ENCODE measurements at regions not wholly inside any gene's neighbourhood (a gene's known extent, or its start where the extent isn't known, plus 50 kb on each side); places are given as distances from the start of the nearest gene placed in this dataset.

GRCh38 chr3:147919496-147919895, 510.3 kb downstream of the ZIC1 start:
- Histone ChIP-seq H3K4me3 (ENCODE audit: low read length) (no peak overlapping the region), H3K9me3 (ENCODE audit: insufficient read depth, low read depth, low read length) (no peaks in the 10 kb centered on the region), H3K27ac (ENCODE audit: low read length) (no peak overlapping the region), H3K36me3 (ENCODE audit: insufficient read depth, low read depth, low read length) (no peaks in the 10 kb centered on the region), H3K9ac (ENCODE audit: low read depth, low read length) (no peak overlapping the region), H3K27me3 (ENCODE audit: insufficient read depth, low read length) (no peaks in the 10 kb centered on the region), H3K4me1 (ENCODE audit: insufficient read depth, low read length) (no peaks in the 10 kb centered on the region)

- Histone ChIP-seq H3K9me3 (ENCODE audit: insufficient read depth, low read depth, low read length) (no peaks in the 10 kb centered on the region), H3K4me1 (ENCODE audit: insufficient read depth, low read length) (no peaks in the 10 kb centered on the region), H3K36me3 (ENCODE audit: insufficient read depth, low read depth, low read length) (no peaks in the 10 kb centered on the region), H3K27me3 (ENCODE audit: insufficient read depth, low read length) (no peaks in the 10 kb centered on the region), H3K9ac (ENCODE audit: low read depth, low read length) (no peak overlapping the region), H3K4me3 (ENCODE audit: low read length) (no peak overlapping the region), H3K27ac (ENCODE audit: low read length) (no peak overlapping the region)
Observed at GRCh38 chr3:147921051-147921450, 511.9 kb downstream of the ZIC1 start.

GRCh38 chr3:147924755-147925154, 515.6 kb downstream of the ZIC1 start:
- H3K4me3 ChIP-seq (ENCODE audit: low read length): no peak overlapping the region
- no peak overlapping the region for H3K27ac ChIP-seq (ENCODE audit: low read length)
- no peaks in the 10 kb centered on the region for H3K4me1 ChIP-seq (ENCODE audit: insufficient read depth, low read length)
- no peak overlapping the region; the same call in 1 of the 2 replicates for H3K9ac ChIP-seq (ENCODE audit: low read depth, low read length)
- no peaks in the 10 kb centered on the region for H3K36me3 ChIP-seq (ENCODE audit: insufficient read depth, low read depth, low read length)
- H3K9me3 ChIP-seq (ENCODE audit: insufficient read depth, low read depth, low read length): no peaks in the 10 kb centered on the region
- no peaks in the 10 kb centered on the region for H3K27me3 ChIP-seq (ENCODE audit: insufficient read depth, low read length)

- no peaks in the 10 kb centered on the region for H3K36me3 ChIP-seq (ENCODE audit: insufficient read depth, low read depth, low read length)
- H3K27me3 ChIP-seq (ENCODE audit: insufficient read depth, low read length): no peaks in the 10 kb centered on the region
- H3K9me3 ChIP-seq (ENCODE audit: insufficient read depth, low read depth, low read length): no peaks in the 10 kb centered on the region
- H3K9ac ChIP-seq (ENCODE audit: low read depth, low read length): no peak overlapping the region
- peaks cover 4% of the 10 kb centered on the region; the same call in 1 of the 2 replicates for H3K4me1 ChIP-seq (ENCODE audit: insufficient read depth, low read length)
- no peak overlapping the region for H3K27ac ChIP-seq (ENCODE audit: low read length)
- no peak overlapping the region for H3K4me3 ChIP-seq (ENCODE audit: low read length)
Observed at GRCh38 chr3:147925272-147925671, 516.1 kb downstream of the ZIC1 start.

- Histone ChIP-seq H3K4me3 (ENCODE audit: low read length) (no peak overlapping the region), H3K27ac (ENCODE audit: low read length) (no peak overlapping the region), H3K9ac (ENCODE audit: low read depth, low read length) (no peak overlapping the region; the same call in 1 of the 2 replicates), H3K4me1 (ENCODE audit: insufficient read depth, low read length) (peaks cover 34% of the 10 kb centered on the region; the same call in 1 of the 2 replicates), H3K9me3 (ENCODE audit: insufficient read depth, low read depth, low read length) (no peaks in the 10 kb centered on the region), H3K36me3 (ENCODE audit: insufficient read depth, low read depth, low read length) (no peaks in the 10 kb centered on the region), H3K27me3 (ENCODE audit: insufficient read depth, low read length) (no peaks in the 10 kb centered on the region)
Observed at GRCh38 chr3:147930232-147930807, 521.2 kb downstream of the ZIC1 start.

- Histone ChIP-seq H3K27me3 (ENCODE audit: insufficient read depth, low read length) (no peaks in the 10 kb centered on the region), H3K4me3 (ENCODE audit: low read length) (peak overlapping the region; percentile 39; the same call in 1 of the 2 replicates), H3K9me3 (ENCODE audit: insufficient read depth, low read depth, low read length) (no peaks in the 10 kb centered on the region), H3K27ac (ENCODE audit: low read length) (peak overlapping the region; percentile 8), H3K9ac (ENCODE audit: low read depth, low read length) (peak overlapping the region; percentile 55; the same call in 1 of the 2 replicates), H3K36me3 (ENCODE audit: insufficient read depth, low read depth, low read length) (no peaks in the 10 kb centered on the region), H3K4me1 (ENCODE audit: insufficient read depth, low read length) (peaks cover 62% of the 10 kb centered on the region)
Observed at GRCh38 chr3:147934451-147935180, 525.5 kb downstream of the ZIC1 start.

- Histone ChIP-seq H3K36me3 (ENCODE audit: insufficient read depth, low read depth, low read length) (no peaks in the 10 kb centered on the region), H3K9ac (ENCODE audit: low read depth, low read length) (no peak overlapping the region), H3K27ac (ENCODE audit: low read length) (no peak overlapping the region), H3K9me3 (ENCODE audit: insufficient read depth, low read depth, low read length) (no peaks in the 10 kb centered on the region), H3K4me1 (ENCODE audit: insufficient read depth, low read length) (peaks cover 54% of the 10 kb centered on the region), H3K27me3 (ENCODE audit: insufficient read depth, low read length) (no peaks in the 10 kb centered on the region), H3K4me3 (ENCODE audit: low read length) (no peak overlapping the region)
Observed at GRCh38 chr3:147937341-147937740, 528.2 kb downstream of the ZIC1 start.

- no peak overlapping the region for H3K27ac ChIP-seq (ENCODE audit: low read length)
- no peak overlapping the region for H3K9ac ChIP-seq (ENCODE audit: low read depth, low read length)
- no peak overlapping the region for H3K4me3 ChIP-seq (ENCODE audit: low read length)
- H3K4me1 ChIP-seq (ENCODE audit: insufficient read depth, low read length): peaks cover 48% of the 10 kb centered on the region
- H3K9me3 ChIP-seq (ENCODE audit: insufficient read depth, low read depth, low read length): no peaks in the 10 kb centered on the region
- H3K36me3 ChIP-seq (ENCODE audit: insufficient read depth, low read depth, low read length): no peaks in the 10 kb centered on the region
- no peaks in the 10 kb centered on the region for H3K27me3 ChIP-seq (ENCODE audit: insufficient read depth, low read length)
Observed at GRCh38 chr3:147937891-147938290, 528.7 kb downstream of the ZIC1 start.

GRCh38 chr3:147939425-147939824, 530.3 kb downstream of the ZIC1 start:
- H3K4me3 ChIP-seq (ENCODE audit: low read length): no peak overlapping the region
- no peaks in the 10 kb centered on the region for H3K27me3 ChIP-seq (ENCODE audit: insufficient read depth, low read length)
- no peaks in the 10 kb centered on the region for H3K9me3 ChIP-seq (ENCODE audit: insufficient read depth, low read depth, low read length)
- H3K27ac ChIP-seq (ENCODE audit: low read length): no peak overlapping the region
- no peaks in the 10 kb centered on the region for H3K36me3 ChIP-seq (ENCODE audit: insufficient read depth, low read depth, low read length)
- H3K9ac ChIP-seq (ENCODE audit: low read depth, low read length): no peak overlapping the region
- H3K4me1 ChIP-seq (ENCODE audit: insufficient read depth, low read length): peaks cover 37% of the 10 kb centered on the region

GRCh38 chr3:147939839-147940238, 530.7 kb downstream of the ZIC1 start:
- Histone ChIP-seq H3K36me3 (ENCODE audit: insufficient read depth, low read depth, low read length) (no peaks in the 10 kb centered on the region), H3K9me3 (ENCODE audit: insufficient read depth, low read depth, low read length) (no peaks in the 10 kb centered on the region), H3K27ac (ENCODE audit: low read length) (no peak overlapping the region), H3K27me3 (ENCODE audit: insufficient read depth, low read length) (no peaks in the 10 kb centered on the region), H3K4me1 (ENCODE audit: insufficient read depth, low read length) (peaks cover 37% of the 10 kb centered on the region), H3K4me3 (ENCODE audit: low read length) (peak overlapping the region; percentile 33; the same call in 1 of the 2 replicates), H3K9ac (ENCODE audit: low read depth, low read length) (no peak overlapping the region)

GRCh38 chr3:147940405-147941193, 531.4 kb downstream of the ZIC1 start:
- Histone ChIP-seq H3K36me3 (ENCODE audit: insufficient read depth, low read depth, low read length) (no peaks in the 10 kb centered on the region), H3K27ac (ENCODE audit: low read length) (no peak overlapping the region), H3K4me3 (ENCODE audit: low read length) (no peak overlapping the region), H3K9me3 (ENCODE audit: insufficient read depth, low read depth, low read length) (no peaks in the 10 kb centered on the region), H3K4me1 (ENCODE audit: insufficient read depth, low read length) (peaks cover 32% of the 10 kb centered on the region), H3K27me3 (ENCODE audit: insufficient read depth, low read length) (no peaks in the 10 kb centered on the region), H3K9ac (ENCODE audit: low read depth, low read length) (no peak overlapping the region)

Measured in iPS-20b (cell line).